ENCODE measurements at regions not wholly inside any gene's neighbourhood (a gene's known extent, or its start where the extent isn't known, plus 50 kb on each side); places are given as distances from the start of the nearest gene placed in this dataset.

DNA sequence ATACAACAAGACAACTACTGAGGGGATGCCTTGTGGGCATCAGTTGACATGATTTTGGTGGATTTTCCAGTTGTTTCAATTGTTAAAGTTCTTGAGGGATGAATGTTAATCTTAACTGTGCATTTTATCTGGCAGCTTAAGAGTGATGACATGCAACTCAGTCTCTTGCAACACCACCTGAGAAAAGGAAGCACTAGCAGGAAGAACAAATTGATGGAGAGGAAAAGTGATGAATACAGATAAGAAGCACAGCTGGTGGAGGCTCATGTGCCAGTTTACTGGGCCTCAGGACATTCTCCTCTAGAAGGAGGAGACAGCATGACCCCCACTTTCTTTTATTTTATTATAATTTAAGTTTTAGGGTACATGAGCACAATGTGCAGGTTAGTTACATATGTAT is 341.3 kb upstream of the RBMY1B start:
- Histone ChIP-seq H3K27me3 (ENCODE audit: insufficient read depth, insufficient read length) (no peaks in the 10 kb centered on the region), H3K36me3 (ENCODE audit: insufficient read depth, insufficient read length, low read length) (no peaks in the 10 kb centered on the region), H3K4me3 (ENCODE audit: insufficient read length, low read depth) (no peak overlapping the region), H3K9me3 (ENCODE audit: insufficient read depth, low read length) (no peaks in the 10 kb centered on the region), H3K9ac (ENCODE audit: insufficient read length, low read depth) (no peak overlapping the region), H3K4me1 (ENCODE audit: insufficient read depth, insufficient read length) (no peaks in the 10 kb centered on the region)
- no peak for DNase-seq (ENCODE audit: low read depth, low spot score)
- no peak for TF ChIP-seq SUZ12 (IDR thresholded peaks at IDR 0.05; ENCODE audit: extremely low read depth, insufficient read depth, insufficient read length)
- TF ChIP-seq YY1 (IDR thresholded peaks at IDR 0.05; ENCODE audit: insufficient read depth, insufficient read length), result no peak
- no peak for TF ChIP-seq ZNF274 (IDR thresholded peaks at IDR 0.05; ENCODE audit: low read depth, low read length)

DNA sequence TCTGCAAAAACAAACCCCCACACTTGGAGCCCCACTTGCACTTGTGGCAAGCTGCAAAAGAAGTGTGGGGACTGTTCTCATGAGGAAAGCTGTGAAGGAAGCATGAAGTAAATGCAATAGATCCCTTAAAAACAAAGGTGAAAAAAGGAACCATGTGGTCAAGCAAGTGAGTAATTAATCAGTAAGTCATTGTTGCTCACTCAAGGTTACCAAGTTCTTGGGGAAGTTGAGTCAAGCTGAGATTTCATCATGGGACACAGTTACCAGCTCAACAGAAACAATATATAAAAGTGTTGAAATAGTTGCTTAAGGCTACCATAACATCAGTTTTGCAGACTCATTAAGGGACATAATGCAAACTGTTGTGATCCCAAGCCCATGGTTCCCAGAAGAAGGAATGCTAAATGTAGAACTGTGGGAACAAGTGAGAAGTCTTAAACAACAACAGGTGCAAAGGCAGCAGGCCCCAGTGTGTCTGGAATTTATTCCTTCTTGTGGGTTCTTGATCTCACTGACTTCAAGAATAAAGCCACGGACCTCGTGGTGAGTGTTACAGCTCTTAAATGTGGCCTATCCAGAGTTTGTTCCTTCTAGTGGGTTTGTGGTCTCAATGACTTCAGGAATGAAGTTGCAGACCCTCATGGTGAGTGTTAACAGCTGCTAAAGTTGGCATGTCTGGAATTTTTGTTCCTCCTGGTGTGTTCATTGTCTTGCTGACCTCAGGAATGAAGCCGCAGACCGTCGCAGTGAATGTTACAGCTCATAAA is 336.3 kb upstream of the RBMY1B start:
- DNase-seq (ENCODE audit: low read depth, low spot score), result no peak

DNA sequence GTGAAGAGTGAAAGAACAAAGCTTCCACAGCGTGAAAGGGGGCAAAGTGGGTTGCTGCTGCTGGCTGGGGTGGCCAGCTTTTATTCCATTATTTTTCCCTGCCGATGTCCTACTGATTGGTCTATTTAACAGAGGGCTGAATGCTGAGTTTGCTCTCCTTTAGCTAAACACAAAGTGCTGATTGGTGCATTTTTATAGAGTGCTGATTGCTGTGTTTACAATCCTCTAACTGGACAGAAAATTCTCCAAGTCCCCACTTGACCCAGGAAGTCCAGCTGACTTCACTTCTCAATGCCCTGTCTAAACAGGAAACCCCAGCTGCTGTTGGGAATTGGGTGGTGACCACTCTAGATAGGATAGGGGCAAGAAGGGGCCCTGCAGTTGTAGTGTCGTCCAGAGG is 335.6 kb upstream of the RBMY1B start:
- Histone ChIP-seq H3K9me3 (ENCODE audit: insufficient read depth, low read length) (no peaks in the 10 kb centered on the region), H3K36me3 (ENCODE audit: insufficient read depth, insufficient read length, low read length) (no peaks in the 10 kb centered on the region), H3K27me3 (ENCODE audit: insufficient read depth, insufficient read length) (no peaks in the 10 kb centered on the region), H3K4me1 (ENCODE audit: insufficient read depth, insufficient read length) (no peaks in the 10 kb centered on the region), H3K4me3 (ENCODE audit: insufficient read length, low read depth) (no peak overlapping the region), H3K9ac (ENCODE audit: insufficient read length, low read depth) (no peak overlapping the region)
- DNase-seq (ENCODE audit: low read depth, low spot score), result no peak
- TF ChIP-seq ZNF274 (IDR thresholded peaks at IDR 0.05; ENCODE audit: low read depth, low read length), result no peak
- no peak for TF ChIP-seq SUZ12 (IDR thresholded peaks at IDR 0.05; ENCODE audit: extremely low read depth, insufficient read depth, insufficient read length)
- no peak for TF ChIP-seq YY1 (IDR thresholded peaks at IDR 0.05; ENCODE audit: insufficient read depth, insufficient read length)

More for the DNA sequence above, 336.3 kb upstream of the RBMY1B start:
- H3K36me3 ChIP-seq (ENCODE audit: insufficient read depth, insufficient read length, low read length), result no peaks in the 10 kb centered on the region
- TF ChIP-seq YY1 (IDR thresholded peaks at IDR 0.05; ENCODE audit: insufficient read depth, insufficient read length) (no peak), ZNF274 (IDR thresholded peaks at IDR 0.05; ENCODE audit: low read depth, low read length) (no peak), SUZ12 (IDR thresholded peaks at IDR 0.05; ENCODE audit: extremely low read depth, insufficient read depth, insufficient read length) (no peak)
- H3K4me3 ChIP-seq (ENCODE audit: insufficient read length, low read depth), result no peak overlapping the region
- H3K4me1 ChIP-seq (ENCODE audit: insufficient read depth, insufficient read length), result no peaks in the 10 kb centered on the region
- no peaks in the 10 kb centered on the region for H3K27me3 ChIP-seq (ENCODE audit: insufficient read depth, insufficient read length)
- H3K9me3 ChIP-seq (ENCODE audit: insufficient read depth, low read length), result no peaks in the 10 kb centered on the region
- H3K9ac ChIP-seq (ENCODE audit: insufficient read length, low read depth), result no peak overlapping the region

DNA sequence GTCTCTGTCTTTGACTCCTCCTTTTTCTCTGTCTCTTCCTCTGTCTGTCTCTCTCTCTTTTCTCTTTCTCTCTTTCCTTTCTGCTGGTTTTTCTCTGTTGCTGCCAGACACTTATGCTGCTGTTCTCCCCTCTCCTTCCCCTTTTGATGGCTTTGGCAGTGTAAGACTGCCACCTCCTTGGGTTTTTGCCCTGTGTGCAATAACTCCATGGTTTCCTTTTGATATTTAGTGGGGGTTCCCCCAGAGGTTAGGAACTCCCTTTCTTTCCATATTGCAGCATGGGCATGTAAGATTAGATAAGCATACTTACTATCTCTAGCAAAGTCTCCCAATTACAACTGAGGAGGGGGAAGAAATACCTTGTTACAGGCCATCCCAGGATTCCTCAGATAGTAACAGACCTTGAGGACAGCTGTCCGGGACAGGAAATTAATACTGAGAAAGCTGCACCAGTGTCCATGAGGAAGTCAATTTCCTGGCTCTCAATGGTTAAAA is 333.8 kb upstream of the RBMY1B start:
- H3K4me3 ChIP-seq (ENCODE audit: insufficient read length, low read depth), result no peak overlapping the region
- H3K4me1 ChIP-seq (ENCODE audit: insufficient read depth, insufficient read length), result no peaks in the 10 kb centered on the region
- no peak for DNase-seq (ENCODE audit: low read depth, low spot score)
- no peaks in the 10 kb centered on the region for H3K36me3 ChIP-seq (ENCODE audit: insufficient read depth, insufficient read length, low read length)
- H3K27me3 ChIP-seq (ENCODE audit: insufficient read depth, insufficient read length), result no peaks in the 10 kb centered on the region
- no peaks in the 10 kb centered on the region for H3K9me3 ChIP-seq (ENCODE audit: insufficient read depth, low read length)
- TF ChIP-seq ZNF274 (IDR thresholded peaks at IDR 0.05; ENCODE audit: low read depth, low read length) (no peak), YY1 (IDR thresholded peaks at IDR 0.05; ENCODE audit: insufficient read depth, insufficient read length) (no peak), SUZ12 (IDR thresholded peaks at IDR 0.05; ENCODE audit: extremely low read depth, insufficient read depth, insufficient read length) (no peak)
- no peak overlapping the region for H3K9ac ChIP-seq (ENCODE audit: insufficient read length, low read depth)

DNA sequence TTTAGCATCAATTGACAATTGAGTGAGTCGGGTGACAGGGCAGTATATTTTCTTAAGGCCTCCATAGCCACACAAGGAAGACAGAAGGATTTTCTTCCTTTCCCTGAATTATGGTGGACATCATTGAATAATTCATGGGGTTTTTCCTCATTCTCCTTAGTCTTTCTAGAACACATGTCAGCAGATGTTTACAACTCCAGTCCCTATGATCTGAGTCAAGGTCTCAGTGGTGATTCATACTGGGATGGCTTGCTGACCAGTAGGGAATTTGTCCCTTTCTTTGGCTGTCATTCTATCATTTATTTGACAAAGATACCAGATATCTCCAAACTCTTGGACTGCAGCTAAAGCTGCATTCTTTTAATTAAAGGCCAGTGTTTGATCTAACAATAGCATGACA is 332.9 kb upstream of the RBMY1B start:
- no peaks in the 10 kb centered on the region for H3K27me3 ChIP-seq (ENCODE audit: insufficient read depth, insufficient read length)
- TF ChIP-seq ZNF274 (IDR thresholded peaks at IDR 0.05; ENCODE audit: low read depth, low read length) (no peak), SUZ12 (IDR thresholded peaks at IDR 0.05; ENCODE audit: extremely low read depth, insufficient read depth, insufficient read length) (no peak), YY1 (IDR thresholded peaks at IDR 0.05; ENCODE audit: insufficient read depth, insufficient read length) (no peak)

DNA sequence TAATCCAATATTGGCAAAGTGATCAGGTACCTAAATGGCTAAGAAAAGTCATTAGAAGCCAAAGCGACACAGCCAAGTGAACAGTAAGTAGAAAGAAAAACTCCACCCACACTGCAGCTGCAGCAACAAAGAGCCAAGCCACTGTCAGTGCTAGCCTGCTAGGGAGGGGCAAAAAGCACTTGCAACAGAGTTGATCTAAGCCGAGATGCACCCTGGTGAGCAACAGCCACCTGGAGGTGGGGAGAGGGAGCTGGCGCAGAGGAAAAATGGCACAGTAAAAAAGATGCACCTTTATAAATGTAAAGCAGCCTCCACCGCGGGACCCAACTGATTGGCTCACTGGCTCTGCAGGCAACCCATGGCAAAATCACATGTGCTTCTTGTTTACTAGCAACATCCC is 330.2 kb upstream of the RBMY1B start:
- H3K27me3 ChIP-seq (ENCODE audit: insufficient read depth, insufficient read length), result no peaks in the 10 kb centered on the region
- H3K9ac ChIP-seq (ENCODE audit: insufficient read length, low read depth), result no peak overlapping the region
- H3K36me3 ChIP-seq (ENCODE audit: insufficient read depth, insufficient read length, low read length), result no peaks in the 10 kb centered on the region
- no peaks in the 10 kb centered on the region for H3K9me3 ChIP-seq (ENCODE audit: insufficient read depth, low read length)
- TF ChIP-seq YY1 (IDR thresholded peaks at IDR 0.05; ENCODE audit: insufficient read depth, insufficient read length), result no peak
- TF ChIP-seq SUZ12 (IDR thresholded peaks at IDR 0.05; ENCODE audit: extremely low read depth, insufficient read depth, insufficient read length), result no peak
- TF ChIP-seq ZNF274 (IDR thresholded peaks at IDR 0.05; ENCODE audit: low read depth, low read length), result no peak
- no peak for DNase-seq (ENCODE audit: low read depth, low spot score)
- no peak overlapping the region for H3K4me3 ChIP-seq (ENCODE audit: insufficient read length, low read depth)
- no peaks in the 10 kb centered on the region for H3K4me1 ChIP-seq (ENCODE audit: insufficient read depth, insufficient read length)

More for the DNA sequence above, 332.9 kb upstream of the RBMY1B start:
- H3K4me1 ChIP-seq (ENCODE audit: insufficient read depth, insufficient read length), result no peaks in the 10 kb centered on the region
- no peaks in the 10 kb centered on the region for H3K9me3 ChIP-seq (ENCODE audit: insufficient read depth, low read length)
- H3K9ac ChIP-seq (ENCODE audit: insufficient read length, low read depth), result no peak overlapping the region
- no peak for DNase-seq (ENCODE audit: low read depth, low spot score)
- no peak overlapping the region for H3K4me3 ChIP-seq (ENCODE audit: insufficient read length, low read depth)
- no peaks in the 10 kb centered on the region for H3K36me3 ChIP-seq (ENCODE audit: insufficient read depth, insufficient read length, low read length)

DNA sequence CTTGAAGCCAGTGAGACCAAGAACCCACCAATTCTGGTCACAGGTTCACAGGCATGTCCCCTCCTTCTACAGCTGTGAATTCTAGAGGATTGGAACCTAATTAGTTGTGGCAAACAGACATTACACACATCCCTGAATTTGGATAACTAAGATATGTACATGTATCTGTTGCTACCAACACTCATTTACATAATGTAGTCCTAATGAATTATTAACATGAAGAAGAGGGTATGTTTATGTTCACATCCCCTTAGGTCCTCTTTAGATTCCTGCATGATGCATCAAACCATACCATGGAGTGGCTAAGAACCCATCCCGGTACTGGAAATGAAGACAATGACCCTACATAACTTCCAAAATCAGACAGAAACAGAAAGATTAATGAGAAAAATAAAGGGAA is 326.9 kb upstream of the RBMY1B start:
- no peaks in the 10 kb centered on the region for H3K36me3 ChIP-seq (ENCODE audit: insufficient read depth, insufficient read length, low read length)
- no peak for DNase-seq (ENCODE audit: low read depth, low spot score)
- H3K4me3 ChIP-seq (ENCODE audit: insufficient read length, low read depth), result no peak overlapping the region
- no peak for TF ChIP-seq YY1 (IDR thresholded peaks at IDR 0.05; ENCODE audit: insufficient read depth, insufficient read length)
- H3K4me1 ChIP-seq (ENCODE audit: insufficient read depth, insufficient read length), result no peaks in the 10 kb centered on the region
- no peak overlapping the region for H3K9ac ChIP-seq (ENCODE audit: insufficient read length, low read depth)
- H3K27me3 ChIP-seq (ENCODE audit: insufficient read depth, insufficient read length), result no peaks in the 10 kb centered on the region
- H3K9me3 ChIP-seq (ENCODE audit: insufficient read depth, low read length), result no peaks in the 10 kb centered on the region

All from NT2/D1 (cell line).